ENCODE measurements at regions not wholly inside any gene's neighbourhood (a gene's known extent, or its start where the extent isn't known, plus 50 kb on each side); places are given as distances from the start of the nearest gene placed in this dataset.

DNA sequence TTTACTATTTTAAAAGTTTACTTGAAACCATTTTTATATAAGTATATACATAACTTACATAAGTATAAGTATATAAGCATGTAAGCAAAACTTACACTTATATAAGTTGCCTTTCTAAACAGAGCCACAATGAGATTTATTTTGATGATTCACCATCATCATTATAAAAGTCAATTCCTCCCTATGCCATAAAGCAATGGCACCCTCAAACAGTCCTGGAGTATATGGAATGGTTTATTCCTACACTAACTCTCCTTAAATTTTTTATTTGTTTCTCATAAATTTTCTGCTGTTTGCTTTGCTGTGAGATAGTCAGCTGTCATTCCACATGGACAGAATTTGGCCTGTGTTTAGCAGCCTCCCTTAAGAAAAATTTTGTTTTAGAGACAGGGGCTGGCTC lies 114.2 kb downstream of the NAB1 start:
- TF ChIP-seq, protein P1, sequence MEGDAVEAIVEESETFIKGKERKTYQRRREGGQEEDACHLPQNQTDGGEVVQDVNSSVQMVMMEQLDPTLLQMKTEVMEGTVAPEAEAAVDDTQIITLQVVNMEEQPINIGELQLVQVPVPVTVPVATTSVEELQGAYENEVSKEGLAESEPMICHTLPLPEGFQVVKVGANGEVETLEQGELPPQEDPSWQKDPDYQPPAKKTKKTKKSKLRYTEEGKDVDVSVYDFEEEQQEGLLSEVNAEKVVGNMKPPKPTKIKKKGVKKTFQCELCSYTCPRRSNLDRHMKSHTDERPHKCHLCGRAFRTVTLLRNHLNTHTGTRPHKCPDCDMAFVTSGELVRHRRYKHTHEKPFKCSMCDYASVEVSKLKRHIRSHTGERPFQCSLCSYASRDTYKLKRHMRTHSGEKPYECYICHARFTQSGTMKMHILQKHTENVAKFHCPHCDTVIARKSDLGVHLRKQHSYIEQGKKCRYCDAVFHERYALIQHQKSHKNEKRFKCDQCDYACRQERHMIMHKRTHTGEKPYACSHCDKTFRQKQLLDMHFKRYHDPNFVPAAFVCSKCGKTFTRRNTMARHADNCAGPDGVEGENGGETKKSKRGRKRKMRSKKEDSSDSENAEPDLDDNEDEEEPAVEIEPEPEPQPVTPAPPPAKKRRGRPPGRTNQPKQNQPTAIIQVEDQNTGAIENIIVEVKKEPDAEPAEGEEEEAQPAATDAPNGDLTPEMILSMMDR (IDR thresholded peaks at IDR 0.05; ENCODE audit: insufficient read depth, low read depth, low read length), result no peak
- no peak for TF ChIP-seq EZH2 (IDR thresholded peaks at IDR 0.05; ENCODE audit: insufficient read depth, low read length)
